ENCODE measurements at regions not wholly inside any gene's neighbourhood (a gene's known extent, or its start where the extent isn't known, plus 50 kb on each side); places are given as distances from the start of the nearest gene placed in this dataset.
A peak's percentile ranks its signal among the peaks of the same experiment; 100 is the strongest.

- TF ChIP-seq Cebpa-rat (IDR thresholded peaks at IDR 0.05), result no peak
- Histone ChIP-seq H3K9ac (no peak overlapping the region), H3K4me1 (peaks cover 7% of the 10 kb centered on the region), H4K20me1 (no peaks in the 10 kb centered on the region), H3K9me3 (no peaks in the 10 kb centered on the region), H3K36me3 (no peaks in the 10 kb centered on the region), H3K27ac (no peak overlapping the region), H3K4me3 (no peak overlapping the region), H3K27me3 (no peaks in the 10 kb centered on the region), H3K4me2 (no peak overlapping the region)
Measured at GRCh38 chr5:67511911-67512310, 315.3 kb upstream of the CD180 start.

GRCh38 chr5:67510204-67510603 is 313.6 kb upstream of the CD180 start:
- Histone ChIP-seq H3K27me3 (no peaks in the 10 kb centered on the region), H3K36me3 (no peaks in the 10 kb centered on the region), H3K4me3 (no peak overlapping the region), H3K9me3 (no peaks in the 10 kb centered on the region), H3K4me2 (no peak overlapping the region), H4K20me1 (no peaks in the 10 kb centered on the region), H3K27ac (no peak overlapping the region), H3K4me1 (peaks cover 5% of the 10 kb centered on the region), H3K9ac (no peak overlapping the region)
- no peak for TF ChIP-seq Cebpa-rat (IDR thresholded peaks at IDR 0.05)

GRCh38 chr5:67509402-67510186 is 313.0 kb upstream of the CD180 start:
- Histone ChIP-seq H3K9ac (no peak overlapping the region), H3K27me3 (no peaks in the 10 kb centered on the region), H3K27ac (no peak overlapping the region), H4K20me1 (no peaks in the 10 kb centered on the region), H3K9me3 (no peaks in the 10 kb centered on the region), H3K4me1 (no peaks in the 10 kb centered on the region), H3K4me2 (no peak overlapping the region), H3K36me3 (no peaks in the 10 kb centered on the region), H3K4me3 (no peak overlapping the region)
- TF ChIP-seq Cebpa-rat (IDR thresholded peaks at IDR 0.05), result peak; percentile 73; the same call in 1 of the 2 replicates

- H4K20me1 ChIP-seq, result no peaks in the 10 kb centered on the region
- no peaks in the 10 kb centered on the region for H3K36me3 ChIP-seq
- H3K27me3 ChIP-seq, result no peaks in the 10 kb centered on the region
- H3K9ac ChIP-seq, result no peak overlapping the region
- no peak overlapping the region for H3K4me2 ChIP-seq
- H3K9me3 ChIP-seq, result no peaks in the 10 kb centered on the region
- H3K27ac ChIP-seq, result no peak overlapping the region
- H3K4me1 ChIP-seq, result peaks cover 4% of the 10 kb centered on the region
- H3K4me3 ChIP-seq, result no peak overlapping the region
- TF ChIP-seq Cebpa-rat (IDR thresholded peaks at IDR 0.05), result no peak
Measured at GRCh38 chr5:67506241-67506640, 309.6 kb upstream of the CD180 start.

- Histone ChIP-seq H4K20me1 (no peaks in the 10 kb centered on the region), H3K36me3 (no peaks in the 10 kb centered on the region), H3K4me2 (no peak overlapping the region), H3K4me1 (peaks cover 7% of the 10 kb centered on the region), H3K27ac (no peak overlapping the region), H3K9me3 (peaks cover 12% of the 10 kb centered on the region; the same call in 1 of the 2 replicates), H3K4me3 (no peak overlapping the region), H3K27me3 (no peaks in the 10 kb centered on the region), H3K9ac (no peak overlapping the region)
- no peak for TF ChIP-seq Cebpa-rat (IDR thresholded peaks at IDR 0.05)
Measured at GRCh38 chr5:67502951-67503350, 306.4 kb upstream of the CD180 start.

- Histone ChIP-seq H4K20me1 (no peaks in the 10 kb centered on the region), H3K27ac (no peak overlapping the region), H3K27me3 (no peaks in the 10 kb centered on the region), H3K36me3 (no peaks in the 10 kb centered on the region), H3K4me3 (no peak overlapping the region), H3K9ac (no peak overlapping the region), H3K4me2 (no peak overlapping the region), H3K9me3 (peaks cover 12% of the 10 kb centered on the region; the same call in 1 of the 2 replicates), H3K4me1 (peaks cover under 1% of the 10 kb centered on the region)
- TF ChIP-seq Cebpa-rat (IDR thresholded peaks at IDR 0.05), result no peak
Measured at GRCh38 chr5:67496051-67496450, 299.5 kb upstream of the CD180 start.

- H3K4me3 ChIP-seq, result no peak overlapping the region
- no peak for TF ChIP-seq Cebpa-rat (IDR thresholded peaks at IDR 0.05)
- H3K4me2 ChIP-seq, result no peak overlapping the region
- no peak overlapping the region for H3K9ac ChIP-seq
- no peaks in the 10 kb centered on the region for H4K20me1 ChIP-seq
- peaks cover 6% of the 10 kb centered on the region; the same call in 1 of the 2 replicates for H3K9me3 ChIP-seq
- no peaks in the 10 kb centered on the region for H3K4me1 ChIP-seq
- H3K27me3 ChIP-seq, result no peaks in the 10 kb centered on the region
- no peaks in the 10 kb centered on the region for H3K36me3 ChIP-seq
- no peak overlapping the region for H3K27ac ChIP-seq
Measured at GRCh38 chr5:67495072-67495471, 298.5 kb upstream of the CD180 start.

- H3K4me1 ChIP-seq, result no peaks in the 10 kb centered on the region
- no peak for TF ChIP-seq Cebpa-rat (IDR thresholded peaks at IDR 0.05)
- H3K27me3 ChIP-seq, result no peaks in the 10 kb centered on the region
- H3K9ac ChIP-seq, result no peak overlapping the region
- H3K9me3 ChIP-seq, result no peaks in the 10 kb centered on the region
- H3K27ac ChIP-seq, result no peak overlapping the region
- no peak overlapping the region for H3K4me3 ChIP-seq
- H3K36me3 ChIP-seq, result no peaks in the 10 kb centered on the region
- H3K4me2 ChIP-seq, result no peak overlapping the region
- no peaks in the 10 kb centered on the region for H4K20me1 ChIP-seq
Measured at GRCh38 chr5:67494186-67494855, 297.7 kb upstream of the CD180 start.

GRCh38 chr5:67493676-67494075 is 297.1 kb upstream of the CD180 start:
- TF ChIP-seq Cebpa-rat (IDR thresholded peaks at IDR 0.05), result no peak
- no peaks in the 10 kb centered on the region for H4K20me1 ChIP-seq
- no peaks in the 10 kb centered on the region for H3K36me3 ChIP-seq
- no peak overlapping the region for H3K9ac ChIP-seq
- no peaks in the 10 kb centered on the region for H3K27me3 ChIP-seq
- H3K27ac ChIP-seq, result no peak overlapping the region
- no peaks in the 10 kb centered on the region for H3K4me1 ChIP-seq
- H3K9me3 ChIP-seq, result no peaks in the 10 kb centered on the region
- H3K4me3 ChIP-seq, result no peak overlapping the region
- H3K4me2 ChIP-seq, result no peak overlapping the region

- no peaks in the 10 kb centered on the region for H3K4me1 ChIP-seq
- no peak overlapping the region for H3K4me3 ChIP-seq
- H3K9ac ChIP-seq, result no peak overlapping the region
- H3K4me2 ChIP-seq, result no peak overlapping the region
- H3K9me3 ChIP-seq, result no peaks in the 10 kb centered on the region
- no peak for TF ChIP-seq Cebpa-rat (IDR thresholded peaks at IDR 0.05)
- H3K27ac ChIP-seq, result no peak overlapping the region
- H3K27me3 ChIP-seq, result no peaks in the 10 kb centered on the region
- no peaks in the 10 kb centered on the region for H3K36me3 ChIP-seq
- no peaks in the 10 kb centered on the region for H4K20me1 ChIP-seq
Measured at GRCh38 chr5:67490543-67491321, 294.1 kb upstream of the CD180 start.

Data from BLaER1 (cell line).